ENCODE measurements at regions not wholly inside any gene's neighbourhood (a gene's known extent, or its start where the extent isn't known, plus 50 kb on each side); places are given as distances from the start of the nearest gene placed in this dataset.

- no peak for DNase-seq
Observed at GRCh38 chr2:9758741-9759140, 84.5 kb upstream of the TAF1B start.

- DNase-seq = no peak
Observed at GRCh38 chr2:9760069-9760901, 83.0 kb upstream of the TAF1B start.

- no peak for DNase-seq
Observed at GRCh38 chr2:9760902-9761228, 82.4 kb upstream of the TAF1B start.

- no peak for DNase-seq
Observed at GRCh38 chr2:9761577-9761976, 81.7 kb upstream of the TAF1B start.

GRCh38 chr2:9762164-9762563, 81.1 kb upstream of the TAF1B start:
- no peak for DNase-seq

- DNase-seq = no peak
Observed at GRCh38 chr2:9762941-9763340, 80.3 kb upstream of the TAF1B start.

GRCh38 chr2:9763356-9764152, 79.7 kb upstream of the TAF1B start:
- no peak for DNase-seq

GRCh38 chr2:9764153-9764778, 79.0 kb upstream of the TAF1B start:
- DNase-seq = no peak

GRCh38 chr2:9765611-9766531, 77.4 kb upstream of the TAF1B start:
- no peak for DNase-seq

GRCh38 chr2:9767656-9768281, 75.5 kb upstream of the TAF1B start:
- no peak for DNase-seq

GRCh38 chr2:9768388-9768787, 74.9 kb upstream of the TAF1B start:
- peak; percentile 86 for DNase-seq

- peak; percentile 37 for DNase-seq
Observed at GRCh38 chr2:9769171-9770005, 73.9 kb upstream of the TAF1B start.

GRCh38 chr2:9770006-9770307, 73.3 kb upstream of the TAF1B start:
- no peak for DNase-seq

GRCh38 chr2:9770308-9771100, 72.8 kb upstream of the TAF1B start:
- DNase-seq = peak; percentile 16

GRCh38 chr2:9771101-9771449, 72.2 kb upstream of the TAF1B start:
- DNase-seq = no peak

GRCh38 chr2:9771481-9772017, 71.7 kb upstream of the TAF1B start:
- DNase-seq = no peak

- DNase-seq = no peak
Observed at GRCh38 chr2:9772035-9772998, 71.0 kb upstream of the TAF1B start.

GRCh38 chr2:9772999-9773902, 70.0 kb upstream of the TAF1B start:
- DNase-seq = no peak
